ENCODE measurements at regions not wholly inside any gene's neighbourhood (a gene's known extent, or its start where the extent isn't known, plus 50 kb on each side); places are given as distances from the start of the nearest gene placed in this dataset.

DNA sequence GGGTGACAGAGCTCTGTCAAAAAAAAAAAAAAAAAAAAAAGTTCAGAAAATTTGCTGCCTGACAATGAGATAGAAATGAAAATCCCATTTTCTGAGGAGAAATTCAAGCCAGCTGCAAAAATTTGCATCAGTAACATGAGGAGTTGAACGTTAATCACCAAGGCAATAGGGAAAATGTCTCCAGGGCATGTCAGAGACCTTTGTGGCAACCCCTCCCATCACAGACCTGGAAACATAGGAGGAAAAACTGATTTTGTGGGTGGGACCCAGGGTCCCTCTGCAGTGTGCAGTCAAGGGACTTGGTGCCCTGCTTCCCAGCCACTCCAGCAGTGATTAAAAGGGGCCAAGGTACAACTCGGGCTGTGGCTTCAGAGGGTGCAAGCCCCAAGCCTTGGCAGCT, 615.4 kb downstream of the RWDD3 start:
- POLR2A ChIA-PET, result no interaction called here
- TF ChIP-seq, protein P1, sequence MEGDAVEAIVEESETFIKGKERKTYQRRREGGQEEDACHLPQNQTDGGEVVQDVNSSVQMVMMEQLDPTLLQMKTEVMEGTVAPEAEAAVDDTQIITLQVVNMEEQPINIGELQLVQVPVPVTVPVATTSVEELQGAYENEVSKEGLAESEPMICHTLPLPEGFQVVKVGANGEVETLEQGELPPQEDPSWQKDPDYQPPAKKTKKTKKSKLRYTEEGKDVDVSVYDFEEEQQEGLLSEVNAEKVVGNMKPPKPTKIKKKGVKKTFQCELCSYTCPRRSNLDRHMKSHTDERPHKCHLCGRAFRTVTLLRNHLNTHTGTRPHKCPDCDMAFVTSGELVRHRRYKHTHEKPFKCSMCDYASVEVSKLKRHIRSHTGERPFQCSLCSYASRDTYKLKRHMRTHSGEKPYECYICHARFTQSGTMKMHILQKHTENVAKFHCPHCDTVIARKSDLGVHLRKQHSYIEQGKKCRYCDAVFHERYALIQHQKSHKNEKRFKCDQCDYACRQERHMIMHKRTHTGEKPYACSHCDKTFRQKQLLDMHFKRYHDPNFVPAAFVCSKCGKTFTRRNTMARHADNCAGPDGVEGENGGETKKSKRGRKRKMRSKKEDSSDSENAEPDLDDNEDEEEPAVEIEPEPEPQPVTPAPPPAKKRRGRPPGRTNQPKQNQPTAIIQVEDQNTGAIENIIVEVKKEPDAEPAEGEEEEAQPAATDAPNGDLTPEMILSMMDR (IDR thresholded peaks at IDR 0.05; ENCODE audit: insufficient read depth, low read depth, low read length), result no peak
- CTCF ChIA-PET, result no interaction called here

DNA sequence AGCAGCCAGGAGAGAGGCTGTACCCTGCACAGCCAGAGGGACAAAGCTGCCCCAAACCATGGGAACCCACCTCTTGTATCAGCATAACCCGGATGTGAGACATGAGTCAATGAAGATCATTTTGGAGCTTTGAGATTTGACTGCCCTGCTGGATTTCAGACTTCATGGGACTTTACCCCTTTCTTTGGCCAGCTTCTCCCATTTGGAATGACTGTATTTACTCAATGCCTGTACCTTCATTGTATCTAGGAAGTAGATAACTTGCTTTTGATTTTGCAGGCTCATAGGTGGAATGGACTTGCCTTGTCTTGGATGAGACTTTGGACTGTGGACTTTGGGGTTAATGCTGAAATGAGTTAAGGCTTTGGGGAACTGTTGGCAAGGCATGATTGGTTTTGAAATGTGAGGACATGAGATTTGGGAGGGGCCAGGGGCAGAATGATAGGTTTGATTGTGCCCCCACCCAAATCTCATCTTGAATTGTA, 616.2 kb downstream of the RWDD3 start:
- POLR2A ChIA-PET, result no interaction called here
- Histone ChIP-seq H3K36me3 (ENCODE audit: control insufficient read depth, insufficient read depth, low read length) (no peaks in the 10 kb centered on the region), H3K4me3 (ENCODE audit: low read depth, low read length) (no peak overlapping the region), H3K27me3 (ENCODE audit: control insufficient read depth, insufficient read depth, low read length) (no peaks in the 10 kb centered on the region)
- TF ChIP-seq, protein P1 (IDR thresholded peaks at IDR 0.05; ENCODE audit: insufficient read depth, low read depth, low read length), result no peak
- CTCF ChIA-PET, result no interaction called here
- DNase-seq (ENCODE audit: low read depth), result no peak

More for the DNA sequence above, 615.4 kb downstream of the RWDD3 start:
- Histone ChIP-seq H3K36me3 (ENCODE audit: control insufficient read depth, insufficient read depth, low read length) (no peaks in the 10 kb centered on the region), H3K27me3 (ENCODE audit: control insufficient read depth, insufficient read depth, low read length) (no peaks in the 10 kb centered on the region), H3K4me3 (ENCODE audit: low read depth, low read length) (no peak overlapping the region)
- DNase-seq (ENCODE audit: low read depth), result no peak

DNA sequence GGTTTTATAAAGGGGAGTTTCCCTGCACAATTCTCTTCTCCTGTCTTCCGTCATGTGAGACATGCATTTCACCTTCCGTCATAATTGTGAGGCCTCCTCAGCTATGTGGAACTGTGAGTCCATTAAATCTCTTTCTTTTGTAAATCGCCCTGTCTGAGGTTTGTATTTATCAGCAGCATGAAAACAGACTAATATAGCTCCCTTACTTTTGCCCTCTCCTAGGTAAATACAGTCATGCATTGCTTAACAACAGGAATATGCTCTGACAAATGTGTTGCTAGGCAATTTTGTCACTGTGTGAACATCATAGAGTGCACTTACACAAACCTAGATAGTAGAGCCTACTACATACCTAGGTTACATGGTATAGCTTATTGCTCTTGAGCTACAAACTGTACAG, 616.8 kb downstream of the RWDD3 start:
- ChIA-PET POLR2A (no interaction called here), CTCF (no interaction called here)
- Histone ChIP-seq H3K36me3 (ENCODE audit: control insufficient read depth, insufficient read depth, low read length) (no peaks in the 10 kb centered on the region), H3K27me3 (ENCODE audit: control insufficient read depth, insufficient read depth, low read length) (no peaks in the 10 kb centered on the region), H3K4me3 (ENCODE audit: low read depth, low read length) (no peak overlapping the region)
- TF ChIP-seq, protein P1 (IDR thresholded peaks at IDR 0.05; ENCODE audit: insufficient read depth, low read depth, low read length), result no peak
- no peak for DNase-seq (ENCODE audit: low read depth)

DNA sequence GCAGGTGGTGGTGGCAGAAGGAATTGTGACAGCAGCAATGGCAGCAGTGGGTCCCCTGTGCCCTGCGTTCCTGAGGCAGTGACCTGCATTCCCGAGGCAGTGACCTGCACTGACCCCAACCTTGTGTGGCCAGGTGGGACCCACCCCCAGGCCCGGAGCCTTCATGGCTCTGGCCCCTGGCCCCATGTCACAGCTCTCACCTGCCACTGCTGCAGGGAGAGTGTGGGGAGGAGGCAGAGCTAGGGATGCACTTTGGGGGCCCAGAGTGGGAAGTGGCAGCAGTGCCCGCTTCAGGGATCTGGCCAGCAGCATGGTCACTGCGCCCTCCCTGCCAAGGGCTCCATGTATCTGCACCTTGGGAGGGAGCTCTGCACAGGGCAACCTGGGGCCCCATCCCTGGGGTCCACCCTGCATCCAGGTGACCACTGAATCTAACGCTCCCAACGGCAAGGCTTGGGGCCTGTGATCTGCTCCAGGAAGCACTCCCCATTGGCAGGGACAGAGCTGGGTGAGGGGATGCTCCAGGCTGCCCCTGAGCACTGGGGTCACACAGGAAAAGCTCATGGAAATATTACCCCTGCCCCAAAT, 618.6 kb downstream of the RWDD3 start:
- POLR2A ChIA-PET, result no interaction called here
- Histone ChIP-seq H3K27me3 (ENCODE audit: control insufficient read depth, insufficient read depth, low read length) (no peaks in the 10 kb centered on the region), H3K36me3 (ENCODE audit: control insufficient read depth, insufficient read depth, low read length) (no peaks in the 10 kb centered on the region), H3K4me3 (ENCODE audit: low read depth, low read length) (no peak overlapping the region)
- no peak for DNase-seq (ENCODE audit: low read depth)
- CTCF ChIA-PET, result no interaction called here
- TF ChIP-seq, protein P1 (IDR thresholded peaks at IDR 0.05; ENCODE audit: insufficient read depth, low read depth, low read length), result no peak

DNA sequence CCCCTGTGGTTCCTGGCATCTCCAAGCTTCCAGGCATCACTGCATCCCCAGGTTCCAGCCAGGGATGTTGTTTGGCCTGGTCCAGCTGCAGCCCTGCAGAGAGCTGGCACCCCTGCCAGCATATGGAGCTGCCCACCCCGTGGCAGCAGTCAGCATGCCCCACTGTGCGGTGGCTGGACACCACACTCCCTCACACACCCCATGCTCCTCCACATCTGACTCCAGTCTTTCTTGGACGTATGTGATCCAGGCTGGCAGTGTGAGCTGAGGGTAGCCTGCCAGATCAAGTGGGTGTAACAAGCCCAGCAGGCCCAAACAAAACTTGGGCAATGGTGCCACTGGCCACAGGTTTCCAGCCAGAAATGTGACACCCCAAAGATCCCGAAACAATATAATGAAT, 620.4 kb downstream of the RWDD3 start:
- TF ChIP-seq, protein P1 (IDR thresholded peaks at IDR 0.05; ENCODE audit: insufficient read depth, low read depth, low read length), result no peak
- CTCF ChIA-PET, result no interaction called here
- H3K36me3 ChIP-seq (ENCODE audit: control insufficient read depth, insufficient read depth, low read length), result no peaks in the 10 kb centered on the region
- H3K27me3 ChIP-seq (ENCODE audit: control insufficient read depth, insufficient read depth, low read length), result no peaks in the 10 kb centered on the region
- no peak overlapping the region for H3K4me3 ChIP-seq (ENCODE audit: low read depth, low read length)
- POLR2A ChIA-PET, result no interaction called here
- no peak for DNase-seq (ENCODE audit: low read depth)

All from BJ (cell line).